ENCODE measurements at regions not wholly inside any gene's neighbourhood (a gene's known extent, or its start where the extent isn't known, plus 50 kb on each side); places are given as distances from the start of the nearest gene placed in this dataset.

- Histone ChIP-seq H3K36me3 (ENCODE audit: control insufficient read depth, insufficient read depth, low read length) (no peaks in the 10 kb centered on the region), H3K27ac (ENCODE audit: low read depth, low read length) (no peak overlapping the region), H3K27me3 (ENCODE audit: control insufficient read depth, insufficient read depth, low read length) (no peaks in the 10 kb centered on the region; the same call in 1 of the 2 replicates), H3K9ac (ENCODE audit: low read depth, low read length) (no peak overlapping the region), H3K4me1 (ENCODE audit: control insufficient read depth, insufficient read depth, low read length) (peaks cover 12% of the 10 kb centered on the region), H3K9me3 (ENCODE audit: control insufficient read depth, insufficient read depth, low read length) (0 out of 2 replicates have a peak, but pooled peaks cover 6% of the 10 kb centered on the region), H3K4me3 (ENCODE audit: low read depth, low read length) (no peak overlapping the region)
Observed at GRCh38 chr7:42987648-42988214, 55.6 kb downstream of the MRPL32 start.

DNA sequence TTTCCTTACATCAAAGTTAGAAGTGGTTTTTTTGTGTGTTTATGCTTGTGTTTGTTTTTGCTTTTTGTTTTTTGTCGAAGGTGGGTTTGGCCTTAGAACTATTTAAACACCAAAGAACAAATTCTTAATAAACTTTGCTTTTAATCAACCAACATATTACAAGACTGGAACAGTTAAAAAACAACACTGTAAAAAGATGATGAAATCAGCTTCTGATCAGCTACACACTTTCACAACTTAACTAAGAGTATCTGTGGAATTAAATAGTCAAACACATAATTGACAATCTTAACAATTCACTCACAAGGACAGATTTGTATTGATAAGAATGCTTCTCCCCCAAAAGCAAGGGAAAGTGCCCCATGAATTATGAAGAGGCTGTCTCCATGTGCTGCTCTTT is 58.8 kb downstream of the MRPL32 start:
- Histone ChIP-seq H3K9me3 (ENCODE audit: control insufficient read depth, insufficient read depth, low read length) (no peaks in the 10 kb centered on the region), H3K27me3 (ENCODE audit: control insufficient read depth, insufficient read depth, low read length) (no peaks in the 10 kb centered on the region; the same call in 1 of the 2 replicates), H3K4me1 (ENCODE audit: control insufficient read depth, insufficient read depth, low read length) (peaks cover 15% of the 10 kb centered on the region), H3K36me3 (ENCODE audit: control insufficient read depth, insufficient read depth, low read length) (no peaks in the 10 kb centered on the region), H3K9ac (ENCODE audit: low read depth, low read length) (no peak overlapping the region), H3K4me3 (ENCODE audit: low read depth, low read length) (no peak overlapping the region), H3K27ac (ENCODE audit: low read depth, low read length) (no peak overlapping the region)

- no peak overlapping the region for H3K4me3 ChIP-seq (ENCODE audit: low read depth, low read length)
- no peaks in the 10 kb centered on the region for H3K9me3 ChIP-seq (ENCODE audit: control insufficient read depth, insufficient read depth, low read length)
- H3K36me3 ChIP-seq (ENCODE audit: control insufficient read depth, insufficient read depth, low read length) = no peaks in the 10 kb centered on the region
- peaks cover 15% of the 10 kb centered on the region for H3K4me1 ChIP-seq (ENCODE audit: control insufficient read depth, insufficient read depth, low read length)
- no peaks in the 10 kb centered on the region; the same call in 1 of the 2 replicates for H3K27me3 ChIP-seq (ENCODE audit: control insufficient read depth, insufficient read depth, low read length)
- H3K27ac ChIP-seq (ENCODE audit: low read depth, low read length) = no peak overlapping the region
- H3K9ac ChIP-seq (ENCODE audit: low read depth, low read length) = no peak overlapping the region
Observed at GRCh38 chr7:42991913-42992591, 59.9 kb downstream of the MRPL32 start.

GRCh38 chr7:42993038-42993437 is 60.9 kb downstream of the MRPL32 start:
- no peak overlapping the region for H3K27ac ChIP-seq (ENCODE audit: low read depth, low read length)
- no peaks in the 10 kb centered on the region for H3K9me3 ChIP-seq (ENCODE audit: control insufficient read depth, insufficient read depth, low read length)
- no peak overlapping the region for H3K4me3 ChIP-seq (ENCODE audit: low read depth, low read length)
- H3K27me3 ChIP-seq (ENCODE audit: control insufficient read depth, insufficient read depth, low read length) = no peaks in the 10 kb centered on the region; the same call in 1 of the 2 replicates
- H3K4me1 ChIP-seq (ENCODE audit: control insufficient read depth, insufficient read depth, low read length) = peaks cover 15% of the 10 kb centered on the region
- no peaks in the 10 kb centered on the region for H3K36me3 ChIP-seq (ENCODE audit: control insufficient read depth, insufficient read depth, low read length)
- H3K9ac ChIP-seq (ENCODE audit: low read depth, low read length) = no peak overlapping the region

DNA sequence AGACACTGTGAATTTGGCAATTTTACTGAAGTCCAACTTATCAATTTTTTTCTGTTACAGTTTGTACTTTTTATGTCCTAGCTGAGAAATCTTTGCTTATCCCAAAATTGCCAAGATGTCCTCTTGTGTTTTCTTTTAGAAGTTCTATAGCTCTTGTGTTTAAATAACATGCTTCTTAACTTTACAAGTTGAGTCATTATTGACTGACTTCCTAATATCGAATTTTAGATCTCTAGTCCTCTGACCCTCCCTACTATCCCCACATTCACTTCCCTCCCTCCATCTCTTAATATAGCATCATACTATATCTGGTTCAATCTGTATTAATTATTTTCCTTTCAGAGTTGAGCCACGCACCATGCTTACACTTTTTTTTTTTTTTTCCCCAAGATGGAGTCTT is 61.9 kb downstream of the MRPL32 start:
- no peaks in the 10 kb centered on the region for H3K9me3 ChIP-seq (ENCODE audit: control insufficient read depth, insufficient read depth, low read length)
- H3K36me3 ChIP-seq (ENCODE audit: control insufficient read depth, insufficient read depth, low read length) = no peaks in the 10 kb centered on the region
- H3K27ac ChIP-seq (ENCODE audit: low read depth, low read length) = no peak overlapping the region
- H3K9ac ChIP-seq (ENCODE audit: low read depth, low read length) = no peak overlapping the region
- peaks cover 12% of the 10 kb centered on the region for H3K4me1 ChIP-seq (ENCODE audit: control insufficient read depth, insufficient read depth, low read length)
- no peaks in the 10 kb centered on the region; the same call in 1 of the 2 replicates for H3K27me3 ChIP-seq (ENCODE audit: control insufficient read depth, insufficient read depth, low read length)
- no peak overlapping the region for H3K4me3 ChIP-seq (ENCODE audit: low read depth, low read length)

DNA sequence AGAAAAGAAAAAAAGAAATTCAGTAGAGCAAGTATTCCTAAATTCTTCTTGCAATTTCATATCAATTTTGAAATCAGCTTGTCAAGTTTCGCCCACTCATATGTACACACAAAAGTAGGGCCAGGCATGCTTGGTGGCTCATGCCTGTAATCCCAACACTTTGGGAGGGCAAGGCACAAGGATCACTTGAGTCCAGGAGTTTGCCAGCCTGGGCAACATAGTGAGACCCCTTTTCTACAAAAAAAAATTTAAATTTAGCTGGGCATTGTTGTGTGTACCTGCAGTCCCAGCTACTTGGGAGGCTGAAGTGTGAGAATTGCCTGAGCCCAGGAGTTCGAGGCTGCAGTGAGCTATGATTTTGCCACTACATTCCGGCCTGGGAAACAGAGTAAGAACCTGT is 65.4 kb downstream of the MRPL32 start:
- Histone ChIP-seq H3K27ac (ENCODE audit: low read depth, low read length) (no peak overlapping the region), H3K4me1 (ENCODE audit: control insufficient read depth, insufficient read depth, low read length) (peaks cover 4% of the 10 kb centered on the region; the same call in 1 of the 2 replicates), H3K36me3 (ENCODE audit: control insufficient read depth, insufficient read depth, low read length) (no peaks in the 10 kb centered on the region)

GRCh38 chr7:43004082-43004481 is 71.9 kb downstream of the MRPL32 start:
- H3K27me3 ChIP-seq (ENCODE audit: control insufficient read depth, insufficient read depth, low read length) = no peaks in the 10 kb centered on the region
- H3K4me3 ChIP-seq (ENCODE audit: low read depth, low read length) = no peak overlapping the region
- 0 out of 2 replicates have a peak, but pooled peaks cover 4% of the 10 kb centered on the region for H3K4me1 ChIP-seq (ENCODE audit: control insufficient read depth, insufficient read depth, low read length)
- H3K9ac ChIP-seq (ENCODE audit: low read depth, low read length) = no peak overlapping the region
- no peaks in the 10 kb centered on the region for H3K9me3 ChIP-seq (ENCODE audit: control insufficient read depth, insufficient read depth, low read length)
- H3K36me3 ChIP-seq (ENCODE audit: control insufficient read depth, insufficient read depth, low read length) = no peaks in the 10 kb centered on the region
- H3K27ac ChIP-seq (ENCODE audit: low read depth, low read length) = no peak overlapping the region

More for the DNA sequence above, 65.4 kb downstream of the MRPL32 start:
- Histone ChIP-seq H3K4me3 (ENCODE audit: low read depth, low read length) (no peak overlapping the region), H3K9ac (ENCODE audit: low read depth, low read length) (no peak overlapping the region), H3K27me3 (ENCODE audit: control insufficient read depth, insufficient read depth, low read length) (no peaks in the 10 kb centered on the region), H3K9me3 (ENCODE audit: control insufficient read depth, insufficient read depth, low read length) (no peaks in the 10 kb centered on the region)

- Histone ChIP-seq H3K27me3 (ENCODE audit: control insufficient read depth, insufficient read depth, low read length) (no peaks in the 10 kb centered on the region), H3K9ac (ENCODE audit: low read depth, low read length) (no peak overlapping the region), H3K36me3 (ENCODE audit: control insufficient read depth, insufficient read depth, low read length) (no peaks in the 10 kb centered on the region), H3K9me3 (ENCODE audit: control insufficient read depth, insufficient read depth, low read length) (no peaks in the 10 kb centered on the region), H3K4me1 (ENCODE audit: control insufficient read depth, insufficient read depth, low read length) (0 out of 2 replicates have a peak, but pooled peaks cover 7% of the 10 kb centered on the region), H3K4me3 (ENCODE audit: low read depth, low read length) (no peak overlapping the region), H3K27ac (ENCODE audit: low read depth, low read length) (no peak overlapping the region)
Observed at GRCh38 chr7:43006008-43006407, 73.8 kb downstream of the MRPL32 start.

DNA sequence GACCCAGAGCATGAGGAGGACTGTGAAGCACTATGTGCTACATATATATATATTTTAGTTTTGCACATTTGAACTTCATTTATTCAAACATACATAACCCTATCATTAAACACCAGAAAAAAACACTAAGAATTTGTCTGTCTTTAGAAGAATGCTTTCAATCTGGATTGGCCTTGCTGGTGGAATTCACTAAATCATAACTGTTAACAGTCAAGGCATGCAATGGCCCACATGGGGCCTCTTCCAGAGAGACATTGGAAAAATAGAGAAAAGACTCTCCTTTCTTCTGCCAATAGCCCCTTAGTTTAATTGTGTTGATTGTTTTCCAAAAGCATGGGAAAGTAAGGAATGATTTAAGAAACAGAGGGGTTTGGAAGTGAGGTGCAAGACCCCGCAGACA is 77.9 kb downstream of the MRPL32 start:
- Histone ChIP-seq H3K9me3 (ENCODE audit: control insufficient read depth, insufficient read depth, low read length) (no peaks in the 10 kb centered on the region), H3K9ac (ENCODE audit: low read depth, low read length) (no peak overlapping the region), H3K4me1 (ENCODE audit: control insufficient read depth, insufficient read depth, low read length) (0 out of 2 replicates have a peak, but pooled peaks cover 7% of the 10 kb centered on the region), H3K36me3 (ENCODE audit: control insufficient read depth, insufficient read depth, low read length) (no peaks in the 10 kb centered on the region), H3K27ac (ENCODE audit: low read depth, low read length) (no peak overlapping the region), H3K4me3 (ENCODE audit: low read depth, low read length) (no peak overlapping the region), H3K27me3 (ENCODE audit: control insufficient read depth, insufficient read depth, low read length) (no peaks in the 10 kb centered on the region)

- no peaks in the 10 kb centered on the region for H3K27me3 ChIP-seq (ENCODE audit: control insufficient read depth, insufficient read depth, low read length)
- H3K4me3 ChIP-seq (ENCODE audit: low read depth, low read length) = no peak overlapping the region
- H3K9me3 ChIP-seq (ENCODE audit: control insufficient read depth, insufficient read depth, low read length) = no peaks in the 10 kb centered on the region
- 0 out of 2 replicates have a peak, but pooled peaks cover 3% of the 10 kb centered on the region for H3K4me1 ChIP-seq (ENCODE audit: control insufficient read depth, insufficient read depth, low read length)
- no peak overlapping the region for H3K27ac ChIP-seq (ENCODE audit: low read depth, low read length)
- no peaks in the 10 kb centered on the region for H3K36me3 ChIP-seq (ENCODE audit: control insufficient read depth, insufficient read depth, low read length)
- no peak overlapping the region for H3K9ac ChIP-seq (ENCODE audit: low read depth, low read length)
Observed at GRCh38 chr7:43011879-43012278, 79.7 kb downstream of the MRPL32 start.

DNA sequence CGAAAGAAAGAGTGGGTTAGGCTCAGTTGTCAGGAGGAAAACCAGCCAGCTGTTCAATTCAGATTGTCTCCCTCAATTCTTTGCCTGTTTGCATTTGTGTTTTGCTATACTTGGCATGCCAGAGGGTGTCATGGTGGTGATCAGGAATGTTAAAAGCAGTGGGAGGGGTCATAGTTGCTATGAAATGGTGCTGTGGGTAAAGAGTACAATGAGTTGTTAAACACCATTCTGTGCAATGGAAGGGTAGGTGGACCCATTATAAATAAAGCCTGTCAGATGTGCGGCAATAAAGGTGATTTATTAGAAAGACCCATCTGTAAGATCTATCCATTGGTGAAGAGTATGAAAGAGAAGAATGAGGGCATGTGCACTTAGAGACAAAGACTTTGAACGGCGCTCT is 82.2 kb downstream of the MRPL32 start:
- Histone ChIP-seq H3K9ac (ENCODE audit: low read depth, low read length) (no peak overlapping the region), H3K27me3 (ENCODE audit: control insufficient read depth, insufficient read depth, low read length) (no peaks in the 10 kb centered on the region), H3K4me3 (ENCODE audit: low read depth, low read length) (no peak overlapping the region)

More for the DNA sequence above, 82.2 kb downstream of the MRPL32 start:
- H3K36me3 ChIP-seq (ENCODE audit: control insufficient read depth, insufficient read depth, low read length) = no peaks in the 10 kb centered on the region
- no peaks in the 10 kb centered on the region for H3K9me3 ChIP-seq (ENCODE audit: control insufficient read depth, insufficient read depth, low read length)
- H3K4me1 ChIP-seq (ENCODE audit: control insufficient read depth, insufficient read depth, low read length) = 0 out of 2 replicates have a peak, but pooled peaks cover 3% of the 10 kb centered on the region
- H3K27ac ChIP-seq (ENCODE audit: low read depth, low read length) = no peak overlapping the region

All from HUES48 (cell line).